Mesenteric fat pad (tissue), 1 donor: ENCODE measurements at regions not wholly inside any gene's neighbourhood (a gene's known extent, or its start where the extent isn't known, plus 50 kb on each side); places are given as distances from the start of the nearest gene placed in this dataset.
"Not testable (repeated sequence)": the region's sequence is repeated elsewhere in the genome, so short reads cannot be mapped to it uniquely, and the experiment has no call there.

ENCODE experiments used
- DNase-seq: peaks from one replicate; pipeline ENCODE4 v3.0.0-alpha.2; 2020; ENCODE audit warnings: low spot score
- donor health status: DM: yes; HTN: yes; CAD: no.

GRCh38 chr18:67455890-67456501, 60.5 kb downstream of the DSEL start:
- no peak for DNase-seq

GRCh38 chr18:67453901-67454300, 62.6 kb downstream of the DSEL start:
- no peak for DNase-seq

- DNase-seq: no peak
These were observed 64.6 kb downstream of the DSEL start for GRCh38 chr18:67451960-67452359.

GRCh38 chr18:67451101-67451500, 65.4 kb downstream of the DSEL start:
- DNase-seq: not testable (repeated sequence)

GRCh38 chr18:67433971-67434370, 82.5 kb downstream of the DSEL start:
- no peak for DNase-seq

GRCh38 chr18:67432806-67433205, 83.7 kb downstream of the DSEL start:
- DNase-seq: no peak

GRCh38 chr18:67428805-67429204, 87.7 kb downstream of the DSEL start:
- no peak for DNase-seq

GRCh38 chr18:67428158-67428557, 88.4 kb downstream of the DSEL start:
- DNase-seq: no peak

GRCh38 chr18:67426486-67426885, 90.0 kb downstream of the DSEL start:
- DNase-seq: no peak

- no peak for DNase-seq
These were observed 90.8 kb downstream of the DSEL start for GRCh38 chr18:67425672-67426071.

GRCh38 chr18:67421651-67422050, 94.9 kb downstream of the DSEL start:
- no peak for DNase-seq

GRCh38 chr18:67417864-67418523, 98.5 kb downstream of the DSEL start:
- no peak for DNase-seq

GRCh38 chr18:67411116-67411515, 105.4 kb downstream of the DSEL start:
- no peak for DNase-seq

GRCh38 chr18:67410075-67411070, 106.1 kb downstream of the DSEL start:
- DNase-seq: no peak

- DNase-seq: no peak
These were observed 108.3 kb downstream of the DSEL start for GRCh38 chr18:67408240-67408639.

- no peak for DNase-seq
These were observed 109.8 kb downstream of the DSEL start for GRCh38 chr18:67406714-67407113.

GRCh38 chr18:67402543-67402942, 114.0 kb downstream of the DSEL start:
- DNase-seq: no peak

GRCh38 chr18:67400502-67401117, 115.9 kb downstream of the DSEL start:
- no peak for DNase-seq

- DNase-seq: no peak
These were observed 130.5 kb downstream of the DSEL start for GRCh38 chr18:67386032-67386431.

- DNase-seq: no peak
These were observed 131.1 kb downstream of the DSEL start for GRCh38 chr18:67385455-67385854.

GRCh38 chr18:67384057-67384456, 132.5 kb downstream of the DSEL start:
- DNase-seq: not testable (repeated sequence)
